Right lobe of liver (tissue), 6 donors: ENCODE measurements at regions not wholly inside any gene's neighbourhood (a gene's known extent, or its start where the extent isn't known, plus 50 kb on each side); places are given as distances from the start of the nearest gene placed in this dataset.

Source experiments
- ATAC-seq, 4 donors: fragments of 200-7000 bp; cut with Tn5 transposase; one replicate each; pipeline ENCODE4 v1.9.1; 2020; ENCODE audit warnings: mild to moderate bottlenecking in 4 of 4, moderate library complexity in 4 of 4
- DNase-seq, 3 donors: peaks; one replicate each; pipeline ENCODE4 v3.0.0-alpha.2; 2020
- H3K27ac ChIP-seq, 3 donors: fragments of 200-600 bp; one replicate each; pipeline ENCODE4 v1.8.0; 2022
- H3K27me3 ChIP-seq, 2 donors: fragments of 200-600 bp; one replicate each; pipeline ENCODE4 v1.8.0; 2022
- H3K36me3 ChIP-seq, 4 donors: fragments of 200-600 bp; sonication (generic) in 1 of 4; one replicate each; pipeline versions ENCODE4 v1.5.1 to v1.8.0; 2017 to 2022; ENCODE audit warnings: control low read depth in 1 of 4
- H3K4me1 ChIP-seq, 4 donors: fragments of 200-600 bp; sonication (generic) in 1 of 4; one replicate each; pipeline versions ENCODE4 v1.5.1 to v1.8.0; 2017 to 2022; ENCODE audit warnings: control low read depth in 1 of 4
- H3K4me3 ChIP-seq, 3 donors: fragments of 200-600 bp; one replicate each; pipeline ENCODE4 v1.8.0; 2022
- H3K9me3 ChIP-seq, 4 donors: fragments of 200-600 bp; sonication (generic) in 1 of 4; one replicate each; pipeline versions ENCODE4 v1.5.1 to v1.8.0; 2017 to 2022; ENCODE audit warnings: control low read depth in 1 of 4
- CTCF ChIP-seq, 4 donors: fragments of 200-600 bp in 3 of 4; fragments of 450-650 bp in 1 of 4; IDR thresholded peaks; one replicate each; pipeline versions ENCODE4 v1.5.1 to v1.8.0; 2016 to 2022; ENCODE audit warnings: antibody characterized with exemption in 4 of 4, mild to moderate bottlenecking in 2 of 4
- POLR2A ChIP-seq: fragments of 450-650 bp; IDR thresholded peaks from one replicate; pipeline ENCODE4 v1.6.1; 2017; ENCODE audit warnings: antibody characterized with exemption, mild to moderate bottlenecking
- WGBS: methylation state at CpG from one replicate; pipeline ENCODE4 v1.1.6; 2018; ENCODE audit warnings: low coverage, low lambda C conversion rate; ENCODE audit not compliant: insufficient coverage; ENCODE audit errors: missing lambda C conversion rate; 5-methylcytosine and 5-hydroxymethylcytosine counted together
- intact Hi-C, 2 donors: fragments of 100-400 bp; cut with DNase I; formaldehyde crosslinking; loops; one replicate each; pipeline versions ENCODE4 v1.11.2 to v1.14.1; 2022
- donor health status: DM: no; HTN: yes; CAD: no.
- donor health status: DM: no; HTN: no; CAD: no.
- donor health status: DM: no; HTN: no; CAD: no.
- donor health status: DM: no; HTN: yes; CAD: no.
- donor health status: DM: no; HTN: yes; CAD: no.

GRCh38 chr2:149797030-149797429, 209.5 kb upstream of the MMADHC start:
- no peaks in the 10 kb centered on the region for H3K27me3 ChIP-seq
- WGBS, result 55% methylated on average over 1 of the region's 1 CpG
- DNase-seq, result no peak
- no peak for ATAC-seq
- H3K36me3 ChIP-seq, result no peaks in the 10 kb centered on the region
- intact Hi-C loops, result no loop called here
- no peak for TF ChIP-seq POLR2A
- no peak for TF ChIP-seq CTCF (IDR thresholded peaks at IDR 0.05)
- no peaks in the 10 kb centered on the region for H3K9me3 ChIP-seq
- H3K4me1 ChIP-seq, result no peaks in the 10 kb centered on the region
- H3K4me3 ChIP-seq, result no peak overlapping the region
- no peak overlapping the region for H3K27ac ChIP-seq

GRCh38 chr2:149789549-149789948, 202.0 kb upstream of the MMADHC start:
- Histone ChIP-seq H3K27ac (no peak overlapping the region), H3K27me3 (no peaks in the 10 kb centered on the region), H3K36me3 (no peaks in the 10 kb centered on the region), H3K9me3 (no peaks in the 10 kb centered on the region), H3K4me1 (no peaks in the 10 kb centered on the region), H3K4me3 (no peak overlapping the region)
- WGBS, result 93% methylated on average over 3 of the region's 3 CpGs
- ATAC-seq, result no peak
- DNase-seq, result no peak
- TF ChIP-seq CTCF (IDR thresholded peaks at IDR 0.05), result no peak
- TF ChIP-seq POLR2A, result no peak
- intact Hi-C loops, result no loop called here

GRCh38 chr2:149787206-149787605, 199.6 kb upstream of the MMADHC start:
- intact Hi-C loops, result no loop called here
- Histone ChIP-seq H3K36me3 (no peaks in the 10 kb centered on the region), H3K4me3 (no peak overlapping the region), H3K27me3 (no peaks in the 10 kb centered on the region), H3K4me1 (peaks cover 0 to 4% (median 0%) of the 10 kb centered on the region in 4 donors), H3K9me3 (no peaks in the 10 kb centered on the region), H3K27ac (no peak overlapping the region)
- no peak for DNase-seq
- no CpG with 5 or more reads among the region's 1 CpG for WGBS
- no peak for ATAC-seq
- TF ChIP-seq POLR2A (no peak), CTCF (IDR thresholded peaks at IDR 0.05) (no peak)

GRCh38 chr2:149783284-149783683, 195.7 kb upstream of the MMADHC start:
- no peak overlapping the region for H3K4me3 ChIP-seq
- no peaks in the 10 kb centered on the region for H3K27me3 ChIP-seq
- H3K4me1 ChIP-seq, result peaks cover 0 to 4% (median 0%) of the 10 kb centered on the region in 4 donors
- no peaks in the 10 kb centered on the region for H3K9me3 ChIP-seq
- ATAC-seq, result no peak
- TF ChIP-seq CTCF (IDR thresholded peaks at IDR 0.05), result no peak
- intact Hi-C loops, result no loop called here
- no peaks in the 10 kb centered on the region for H3K36me3 ChIP-seq
- WGBS, result 89% methylated on average over 1 of the region's 1 CpG
- H3K27ac ChIP-seq, result no peak overlapping the region
- no peak for DNase-seq

DNA sequence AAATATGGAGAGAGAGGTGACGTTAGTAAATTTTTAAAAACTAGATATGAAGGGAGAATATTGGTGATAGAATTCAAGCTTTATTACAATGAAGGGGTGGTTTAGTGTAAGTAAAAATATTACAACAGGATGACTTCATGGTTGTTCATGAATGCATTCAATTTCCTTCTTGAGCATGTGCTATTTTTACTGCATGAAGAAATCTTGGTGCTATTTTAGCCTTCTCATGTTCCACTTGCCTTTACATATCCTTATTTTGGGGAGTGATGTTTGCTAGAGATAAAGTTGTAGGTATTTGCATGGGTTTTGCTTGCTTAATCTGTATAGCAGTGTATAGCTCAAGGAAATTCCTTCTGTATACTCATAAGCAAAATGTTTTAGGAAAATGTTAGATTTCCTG, 195.0 kb upstream of the MMADHC start:
- no peaks in the 10 kb centered on the region for H3K9me3 ChIP-seq
- H3K27ac ChIP-seq, result no peak overlapping the region
- intact Hi-C loops, result no loop called here
- peaks cover 0 to 4% (median 0%) of the 10 kb centered on the region in 4 donors for H3K4me1 ChIP-seq
- no peaks in the 10 kb centered on the region for H3K36me3 ChIP-seq
- 82% methylated on average over 1 of the region's 1 CpG for WGBS
- H3K27me3 ChIP-seq, result no peaks in the 10 kb centered on the region
- H3K4me3 ChIP-seq, result no peak overlapping the region
- ATAC-seq, result no peak
- no peak for DNase-seq
- no peak for TF ChIP-seq CTCF (IDR thresholded peaks at IDR 0.05)
- no peak for TF ChIP-seq POLR2A
